HCT116 (cell line): ENCODE measurements at regions not wholly inside any gene's neighbourhood (a gene's known extent, or its start where the extent isn't known, plus 50 kb on each side); places are given as distances from the start of the nearest gene placed in this dataset.

Experiments used
- ATAC-seq: fragments of 200-7000 bp; cut with Tn5 transposase; 2 replicates; pipeline ENCODE4 v1.9.1; 2020; ENCODE audit warnings: mild to moderate bottlenecking, moderate library complexity
- BruUV-seq: library from RNA; stranded (reverse); fragments of 400-500 nt; replicated peaks from 2 replicates; lab custom pipeline; 2021; lab: Mats Ljungman, UMichigan
- CTCF ChIA-PET: fragments of 300-600 bp; sonication (Branson Sonifier 250); formaldehyde crosslinking; loops from one replicate; lab custom pipeline; 2021; ENCODE audit warnings: antibody characterized with exemption; lab: Charles Lee
- POLR2A ChIA-PET: fragments of 300-600, 350-600 bp; sonication (Branson Sonifier 250); formaldehyde crosslinking; loops from one replicate; lab custom pipeline; 2021; ENCODE audit warnings: antibody characterized with exemption; lab: Charles Lee
- RAD21 ChIA-PET, 2 experiments: fragments of 300-600 bp; sonication (Branson Sonifier 250); formaldehyde crosslinking; loops; one replicate each; lab custom pipeline; 2023; ENCODE audit warnings: low total read pairs in 2 of 2; ENCODE audit not compliant: uncharacterized antibody in 2 of 2, unreplicated experiment in 2 of 2, low non-redundant PET in 1 of 2; lab: Charles Lee
- DNase-seq: peaks from one replicate; pipeline ENCODE4 v3.0.0-alpha.2; 2010; ENCODE audit warnings: low read depth, low spot score
- H2AFZ ChIP-seq: fragments of 200-600 bp; shearing (Covaris generic), sonication (generic); 2 replicates; pipeline ENCODE4 v1.6.1; 2017; ENCODE audit warnings: low read depth, mixed run types, mixed read lengths, antibody characterized with exemption, low read length; ENCODE audit not compliant: poor library complexity, severe bottlenecking
- H3K27ac ChIP-seq: 2 replicates; pipeline ENCODE4 v1.5.1; 2012; ENCODE audit warnings: low read depth, low read length
- H3K27me3 ChIP-seq: fragments of 200-600 bp; sonication (generic); 2 replicates; pipeline ENCODE4 v1.6.1; 2016; ENCODE audit warnings: mixed run types, low read length, mixed read lengths; ENCODE audit not compliant: insufficient read depth
- H3K36me3 ChIP-seq, 2 experiments: fragments of 200-500 bp in 1 of 2; fragments of 200-600 bp in 1 of 2; sonication (Bioruptor generic) in 1 of 2; sonication (generic) in 1 of 2; 2 replicates each; pipeline versions ENCODE4 v1.5.1 to v1.6.1; 2014 to 2016; ENCODE audit warnings: low read length in 2 of 2, inconsistent platforms in 1 of 2, mixed read lengths in 1 of 2, mixed run types in 1 of 2; ENCODE audit not compliant: insufficient read depth in 2 of 2, control insufficient read depth in 1 of 2
- H3K4me1 ChIP-seq, 2 experiments: fragments of 200-600 bp in 1 of 2; sonication (generic) in 1 of 2; 2 replicates each; pipeline versions ENCODE4 v1.5.1 to v1.6.1; 2012 to 2017; ENCODE audit warnings: low read length in 2 of 2, inconsistent platforms in 1 of 2, mild to moderate bottlenecking in 1 of 2, mixed read lengths in 1 of 2, mixed run types in 1 of 2, moderate library complexity in 1 of 2; ENCODE audit not compliant: insufficient read depth in 2 of 2, control insufficient read depth in 1 of 2
- H3K4me2 ChIP-seq: fragments of 200-600 bp; sonication (generic); 2 replicates; pipeline ENCODE4 v1.6.1; 2017; ENCODE audit warnings: mixed run types, low read length, mixed read lengths
- H3K4me3 ChIP-seq, 2 experiments: fragments of 200-600 bp in 1 of 2; sonication (generic) in 1 of 2; replicated peaks in 1 of 2; 2 replicates each; pipeline ENCODE4 v1.5.1; 2011 to 2016; ENCODE audit warnings: low read length in 2 of 2, control low read depth in 1 of 2, low read depth in 1 of 2, mild to moderate bottlenecking in 1 of 2, mixed read lengths in 1 of 2, mixed run types in 1 of 2
- H3K79me2 ChIP-seq: fragments of 200-600 bp; sonication (generic); 2 replicates; pipeline ENCODE4 v1.6.1; 2017; ENCODE audit warnings: mild to moderate bottlenecking, mixed run types, low read length, moderate library complexity, mixed read lengths; ENCODE audit not compliant: insufficient read depth
- H3K9ac ChIP-seq: fragments of 200-600 bp; sonication (generic); 2 replicates; pipeline ENCODE4 v1.6.1; 2016; ENCODE audit warnings: low read length, mixed read lengths
- H3K9me2 ChIP-seq: fragments of 200-600 bp; sonication (generic), shearing (Covaris generic); 2 replicates; pipeline ENCODE4 v1.6.1; 2017; ENCODE audit warnings: mixed run types, mild to moderate bottlenecking, moderate library complexity; ENCODE audit not compliant: insufficient read depth
- H3K9me3 ChIP-seq, 2 experiments: fragments of 200-500 bp in 1 of 2; fragments of 200-600 bp in 1 of 2; sonication (Bioruptor generic) in 1 of 2; sonication (generic) in 1 of 2; 2 replicates each; pipeline ENCODE4 v1.6.1; 2014 to 2017; ENCODE audit warnings: low read length in 2 of 2, mixed read lengths in 2 of 2, inconsistent platforms in 1 of 2, low read depth in 1 of 2, mild to moderate bottlenecking in 1 of 2, mixed run types in 1 of 2, moderate library complexity in 1 of 2; ENCODE audit not compliant: control insufficient read depth in 1 of 2, insufficient read depth in 1 of 2
- H4K20me1 ChIP-seq: fragments of 200-600 bp; sonication (generic), shearing (Covaris generic); 2 replicates; pipeline ENCODE4 v1.6.1; 2017; ENCODE audit warnings: mixed run types, mild to moderate bottlenecking, moderate library complexity; ENCODE audit not compliant: insufficient read depth
- CBX3 ChIP-seq: IDR thresholded peaks from 2 replicates; pipeline ENCODE4 v1.6.1; 2012; ENCODE audit warnings: low read depth
- EGR1 ChIP-seq: IDR thresholded peaks from 2 replicates; pipeline ENCODE4 v1.6.1; 2012; ENCODE audit warnings: low read depth
- FOSL1 ChIP-seq: IDR thresholded peaks from 2 replicates; pipeline ENCODE4 v1.6.1; 2012; ENCODE audit warnings: low read depth
- JUND ChIP-seq: IDR thresholded peaks from 2 replicates; pipeline ENCODE4 v1.6.1; 2012
- POLR2AphosphoS5 ChIP-seq: IDR thresholded peaks from 2 replicates; pipeline ENCODE4 v1.6.1; 2011; ENCODE audit warnings: mild to moderate bottlenecking, low read depth, low read length, moderate library complexity
- TCF7L2 ChIP-seq: IDR thresholded peaks from 2 replicates; pipeline ENCODE4 v1.7.0; 2011; ENCODE audit warnings: borderline replicate concordance, inconsistent platforms; ENCODE audit not compliant: insufficient read depth, insufficient read length; ENCODE audit errors: extremely low read depth
- ZNF274 ChIP-seq: fragments of 200-500 bp; sonication (Bioruptor generic); IDR thresholded peaks from 2 replicates; pipeline ENCODE4 v1.6.1; 2014; ENCODE audit warnings: mild to moderate bottlenecking, low read depth, low read length, inconsistent platforms
- intact Hi-C: fragments of 100-400 bp; cut with micrococcal nuclease; formaldehyde crosslinking; loops from 2 replicates; pipeline ENCODE4 v1.10.0; 2022
- TF ChIP-seq, protein P1 (sequence below): IDR thresholded peaks from 2 replicates; pipeline ENCODE4 v1.6.1; 2011; ENCODE audit warnings: mild to moderate bottlenecking, low read length, moderate library complexity; ENCODE audit not compliant: insufficient replicate concordance; ENCODE audit errors: extremely low read depth
- TF ChIP-seq, protein P2 (sequence below): IDR thresholded peaks from 2 replicates; pipeline ENCODE4 v1.6.1; 2012

DNA sequence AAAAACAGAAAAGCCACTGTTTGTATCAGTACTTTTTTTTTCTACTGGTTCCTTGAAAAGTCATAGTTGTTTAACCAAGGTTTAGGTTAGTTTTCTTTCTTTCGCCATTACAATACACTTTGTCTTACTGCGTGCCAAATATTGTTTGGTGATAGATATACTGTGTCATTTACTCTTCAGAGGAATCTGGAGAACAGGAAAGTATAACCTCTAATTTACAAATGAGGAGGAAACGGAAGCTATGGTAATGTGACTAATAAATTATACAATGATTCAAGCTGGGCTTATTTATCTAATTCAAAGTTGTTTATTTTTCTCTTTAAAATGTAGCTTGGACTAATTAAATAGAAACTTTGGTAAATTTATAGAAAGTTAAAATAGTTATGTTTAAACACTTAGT is 96.2 kb upstream of the ROBO2 start:
- RAD21 ChIA-PET = no interaction called here
- Histone ChIP-seq H4K20me1 (no peaks in the 10 kb centered on the region), H3K4me1 (no peaks in the 10 kb centered on the region), H3K4me3 (no peak overlapping the region), H3K9ac (no peak overlapping the region), H3K36me3 (no peaks in the 10 kb centered on the region), H2AFZ (no peak overlapping the region), H3K27me3 (no peaks in the 10 kb centered on the region), H3K9me2 (no peaks in the 10 kb centered on the region), H3K9me3 (peaks cover 4 to 8% of the 10 kb centered on the region in 2 experiments; a peak in 2 of 4 replicates), H3K79me2 (no peaks in the 10 kb centered on the region)
- intact Hi-C loops = no loop called here
- ATAC-seq (no peak), DNase-seq (no peak)
- BruUV-seq = no TSS peak
- CTCF ChIA-PET = no interaction called here
- POLR2A ChIA-PET = no interaction called here
- no peak for TF ChIP-seq FOSL1
- TF ChIP-seq JUND = no peak
- no peak for TF ChIP-seq TCF7L2
- TF ChIP-seq POLR2AphosphoS5 = no peak
- TF ChIP-seq, protein P1, sequence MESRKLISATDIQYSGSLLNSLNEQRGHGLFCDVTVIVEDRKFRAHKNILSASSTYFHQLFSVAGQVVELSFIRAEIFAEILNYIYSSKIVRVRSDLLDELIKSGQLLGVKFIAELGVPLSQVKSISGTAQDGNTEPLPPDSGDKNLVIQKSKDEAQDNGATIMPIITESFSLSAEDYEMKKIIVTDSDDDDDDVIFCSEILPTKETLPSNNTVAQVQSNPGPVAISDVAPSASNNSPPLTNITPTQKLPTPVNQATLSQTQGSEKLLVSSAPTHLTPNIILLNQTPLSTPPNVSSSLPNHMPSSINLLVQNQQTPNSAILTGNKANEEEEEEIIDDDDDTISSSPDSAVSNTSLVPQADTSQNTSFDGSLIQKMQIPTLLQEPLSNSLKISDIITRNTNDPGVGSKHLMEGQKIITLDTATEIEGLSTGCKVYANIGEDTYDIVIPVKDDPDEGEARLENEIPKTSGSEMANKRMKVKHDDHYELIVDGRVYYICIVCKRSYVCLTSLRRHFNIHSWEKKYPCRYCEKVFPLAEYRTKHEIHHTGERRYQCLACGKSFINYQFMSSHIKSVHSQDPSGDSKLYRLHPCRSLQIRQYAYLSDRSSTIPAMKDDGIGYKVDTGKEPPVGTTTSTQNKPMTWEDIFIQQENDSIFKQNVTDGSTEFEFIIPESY = no peak
- no peak for TF ChIP-seq ZNF274
- TF ChIP-seq CBX3 = no peak
- no peak for TF ChIP-seq EGR1
- TF ChIP-seq, all 23 proteins: peak for 0
- Histone ChIP-seq H3K4me2 (no peak overlapping the region), H3K27ac (no peak overlapping the region)

DNA sequence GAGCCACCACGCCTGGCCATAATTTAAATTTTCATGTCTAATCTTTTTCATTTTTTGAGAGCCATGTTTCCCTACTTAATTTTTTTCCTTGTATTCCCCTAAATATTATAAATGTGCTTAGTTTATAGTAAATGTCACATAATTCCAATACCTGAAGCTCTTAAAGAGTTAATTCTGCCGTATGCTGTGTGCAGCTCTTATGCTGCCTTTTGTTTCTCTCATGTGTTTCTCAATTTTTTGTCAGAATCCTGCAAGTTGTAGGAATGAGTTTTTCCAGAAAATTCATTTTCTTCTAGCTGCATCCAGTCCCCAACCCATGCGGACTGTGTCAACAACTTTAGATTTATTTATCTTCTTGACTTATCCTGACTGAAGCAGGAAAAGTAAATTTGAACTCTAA is 90.9 kb upstream of the ROBO2 start:
- POLR2A ChIA-PET = no interaction called here
- no peak overlapping the region for H3K9ac ChIP-seq
- CTCF ChIA-PET = no interaction called here
- no peak overlapping the region for H3K27ac ChIP-seq
- no TSS peak for BruUV-seq
- H2AFZ ChIP-seq = no peak overlapping the region
- peaks cover 17 to 24% of the 10 kb centered on the region in 2 experiments; a peak in 2 of 4 replicates for H3K9me3 ChIP-seq
- H3K36me3 ChIP-seq = no peaks in the 10 kb centered on the region
- intact Hi-C loops = no loop called here
- H3K9me2 ChIP-seq = no peaks in the 10 kb centered on the region
- TF ChIP-seq POLR2AphosphoS5 (no peak), TCF7L2 (no peak), EGR1 (no peak)
- TF ChIP-seq, protein P2, sequence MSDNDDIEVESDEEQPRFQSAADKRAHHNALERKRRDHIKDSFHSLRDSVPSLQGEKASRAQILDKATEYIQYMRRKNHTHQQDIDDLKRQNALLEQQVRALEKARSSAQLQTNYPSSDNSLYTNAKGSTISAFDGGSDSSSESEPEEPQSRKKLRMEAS = no peak
- no peaks in the 10 kb centered on the region for H3K27me3 ChIP-seq
- no peak for DNase-seq
- no peaks in the 10 kb centered on the region for H3K79me2 ChIP-seq
- RAD21 ChIA-PET = no interaction called here
- no peaks in the 10 kb centered on the region for H4K20me1 ChIP-seq
- no peak overlapping the region for H3K4me3 ChIP-seq
- no peak for ATAC-seq
- H3K4me1 ChIP-seq = no peaks in the 10 kb centered on the region
- no peak overlapping the region for H3K4me2 ChIP-seq
